Body of pancreas (tissue), 4 donors: ENCODE measurements at regions not wholly inside any gene's neighbourhood (a gene's known extent, or its start where the extent isn't known, plus 50 kb on each side); places are given as distances from the start of the nearest gene placed in this dataset.

ENCODE experiments used
- ATAC-seq: fragments of 150-250 bp; one replicate; pipeline ENCODE4 v1.9.1; 2016
- DNase-seq, 4 donors: peaks; one replicate each; pipeline ENCODE4 v3.0.0-alpha.2; 2019
- H3K27ac ChIP-seq, 4 donors: fragments of 200-600 bp; sonication (generic); 1 replicate in 3 of 4; 2 replicates in 1 of 4; pipeline versions ENCODE4 v1.5.1 to v1.6.1; 2016 to 2019; ENCODE audit warnings: mild to moderate bottlenecking in 1 of 4, mixed read lengths in 1 of 4, moderate library complexity in 1 of 4
- H3K27me3 ChIP-seq, 2 donors: fragments of 200-600 bp; sonication (generic); one replicate each; pipeline ENCODE4 v1.6.0; 2016; ENCODE audit warnings: mild to moderate bottlenecking in 1 of 2
- H3K36me3 ChIP-seq, 2 donors: fragments of 200-600 bp; sonication (generic); replicated peaks in 1 of 2; 2 replicates each; pipeline ENCODE4 v1.5.1; 2016; ENCODE audit warnings: low read depth in 2 of 2; ENCODE audit not compliant: insufficient read depth in 1 of 2
- H3K4me1 ChIP-seq: fragments of 200-600 bp; sonication (generic); one replicate; pipeline ENCODE4 v1.6.0; 2016
- H3K4me3 ChIP-seq, 2 donors: fragments of 200-600 bp; sonication (generic); 1 replicate in 1 of 2; 2 replicates in 1 of 2; pipeline ENCODE4 v1.5.1; 2016 to 2019
- H3K9me3 ChIP-seq, 3 donors: fragments of 200-600 bp; sonication (generic); 1 replicate in 2 of 3; 2 replicates in 1 of 3; pipeline ENCODE4 v1.5.1; 2016
- CTCF ChIP-seq, 7 experiments: fragments of 450-650 bp in 4 of 7; fragments of 200-600 bp in 3 of 7; sonication (generic) in 3 of 7; IDR thresholded peaks; one replicate each; pipeline ENCODE4 v1.5.1; 2016 to 2019; ENCODE audit warnings: antibody characterized with exemption in 7 of 7
- POLR2A ChIP-seq, 3 donors: fragments of 450-650 bp; IDR thresholded peaks; one replicate each; pipeline ENCODE4 v1.6.1; 2016; ENCODE audit warnings: antibody characterized with exemption in 3 of 3, mild to moderate bottlenecking in 2 of 3
- WGBS, 2 donors: methylation state at CpG; one replicate each; pipeline ENCODE4 v1.1.5; 2017; 5-methylcytosine and 5-hydroxymethylcytosine counted together
- intact Hi-C: fragments of 100-400 bp; cut with DNase I; formaldehyde crosslinking; loops from one replicate; pipeline ENCODE4 v1.15.1; 2023

GRCh38 chr2:235394278-235394828 lies 99.5 kb upstream of the AGAP1 start:
- ATAC-seq = no peak
- Histone ChIP-seq H3K27me3 (no peaks in the 10 kb centered on the region), H3K9me3 (no peaks in the 10 kb centered on the region), H3K4me3 (no peak overlapping the region), H3K27ac (no peak overlapping the region), H3K36me3 (no peaks in the 10 kb centered on the region), H3K4me1 (no peaks in the 10 kb centered on the region)
- TF ChIP-seq CTCF (IDR thresholded peaks at IDR 0.05) (no peak), POLR2A (IDR thresholded peaks at IDR 0.05) (no peak)
- 85 to 86% methylated on average over 12 of the region's 12 CpGs for WGBS, 2 donors
- intact Hi-C loops = no loop called here
- DNase-seq = no peak

- no peak overlapping the region for H3K27ac ChIP-seq
- DNase-seq (no peak), ATAC-seq (no peak)
- no peaks in the 10 kb centered on the region for H3K4me1 ChIP-seq
- H3K4me3 ChIP-seq = no peak overlapping the region
- TF ChIP-seq POLR2A (IDR thresholded peaks at IDR 0.05) (no peak), CTCF (IDR thresholded peaks at IDR 0.05) (no peak)
- 75 to 81% methylated on average over 8 of the region's 8 CpGs for WGBS, 2 donors
- H3K36me3 ChIP-seq = no peaks in the 10 kb centered on the region
- H3K27me3 ChIP-seq = no peaks in the 10 kb centered on the region
- H3K9me3 ChIP-seq = no peaks in the 10 kb centered on the region
- intact Hi-C loops = no loop called here
Observed at GRCh38 chr2:235396071-235396846, 97.6 kb upstream of the AGAP1 start.

GRCh38 chr2:235398321-235398720 lies 95.5 kb upstream of the AGAP1 start:
- Histone ChIP-seq H3K27ac (no peak overlapping the region), H3K9me3 (no peaks in the 10 kb centered on the region), H3K4me1 (no peaks in the 10 kb centered on the region), H3K27me3 (no peaks in the 10 kb centered on the region), H3K36me3 (no peaks in the 10 kb centered on the region), H3K4me3 (no peak overlapping the region)
- WGBS, 2 donors = 77 to 82% methylated on average over 2 of the region's 2 CpGs
- ATAC-seq = no peak
- DNase-seq = no peak
- intact Hi-C loops = no loop called here
- TF ChIP-seq POLR2A (IDR thresholded peaks at IDR 0.05) (no peak), CTCF (IDR thresholded peaks at IDR 0.05) (no peak)

GRCh38 chr2:235399895-235400294 lies 93.9 kb upstream of the AGAP1 start:
- no peaks in the 10 kb centered on the region for H3K36me3 ChIP-seq
- no peak overlapping the region for H3K4me3 ChIP-seq
- ATAC-seq (no peak), DNase-seq (no peak)
- no peaks in the 10 kb centered on the region for H3K27me3 ChIP-seq
- no peaks in the 10 kb centered on the region for H3K4me1 ChIP-seq
- 88% methylated on average over 1 of the region's 1 CpG; no CpG with 5 or more reads in 1 of the 2 donors for WGBS, 2 donors
- intact Hi-C loops = no loop called here
- no peak overlapping the region for H3K27ac ChIP-seq
- no peak for TF ChIP-seq CTCF (IDR thresholded peaks at IDR 0.05)
- no peak for TF ChIP-seq POLR2A (IDR thresholded peaks at IDR 0.05)
- no peaks in the 10 kb centered on the region for H3K9me3 ChIP-seq

GRCh38 chr2:235402422-235402821 lies 91.4 kb upstream of the AGAP1 start:
- TF ChIP-seq POLR2A (IDR thresholded peaks at IDR 0.05) (no peak), CTCF (IDR thresholded peaks at IDR 0.05) (no peak)
- Histone ChIP-seq H3K4me3 (no peak overlapping the region), H3K36me3 (no peaks in the 10 kb centered on the region), H3K4me1 (peaks cover 10% of the 10 kb centered on the region), H3K9me3 (no peaks in the 10 kb centered on the region), H3K27me3 (no peaks in the 10 kb centered on the region), H3K27ac (no peak overlapping the region)
- no peak for DNase-seq
- peak; percentile 40 for ATAC-seq
- WGBS, 2 donors = 60 to 74% methylated on average over 2 of the region's 2 CpGs
- intact Hi-C loops = no loop called here
